Caco-2 (cell line): ENCODE measurements at regions not wholly inside any gene's neighbourhood (a gene's known extent, or its start where the extent isn't known, plus 50 kb on each side); places are given as distances from the start of the nearest gene placed in this dataset.

Experiments used
- BruUV-seq: library from RNA; stranded (reverse); fragments of 400-500 nt; replicated peaks from 2 replicates; lab custom pipeline; 2021; lab: Mats Ljungman, UMichigan
- CTCF ChIA-PET: fragments of 300-600 bp; sonication (Branson Sonifier 250); formaldehyde crosslinking; loops from one replicate; lab custom pipeline; 2022; ENCODE audit warnings: antibody characterized with exemption; lab: Charles Lee
- POLR2A ChIA-PET: fragments of 300-600 bp; sonication (Branson Sonifier 250); formaldehyde crosslinking; loops from one replicate; lab custom pipeline; 2022; ENCODE audit warnings: antibody characterized with exemption; lab: Charles Lee
- DNase-seq, 2 experiments: peaks; one replicate each; pipeline versions ENCODE4 v3.0.0 to v3.0.0-alpha.2; 2020 to 2022
- H3K27me3 ChIP-seq: replicated peaks from 2 replicates; pipeline ENCODE4 v1.6.0; 2011; ENCODE audit warnings: low read length; ENCODE audit not compliant: control insufficient read depth, insufficient read depth
- H3K36me3 ChIP-seq: 2 replicates; pipeline ENCODE4 v1.5.1; 2011; ENCODE audit warnings: low read length; ENCODE audit not compliant: control insufficient read depth, insufficient read depth
- H3K4me1 ChIP-seq: fragments of 250-450 bp; sonication (Bioruptor Pico); 2 replicates; pipeline ENCODE4 v1.5.1; 2020; ENCODE audit warnings: mild to moderate bottlenecking
- H3K4me3 ChIP-seq: 2 replicates; pipeline ENCODE4 v1.5.1; 2011; ENCODE audit warnings: low read depth, mild to moderate bottlenecking, control low read depth, low read length
- H3K9me3 ChIP-seq: fragments of 250-450 bp; sonication (Bioruptor Pico); 2 replicates; pipeline ENCODE4 v1.5.1; 2020; ENCODE audit warnings: mild to moderate bottlenecking, moderate library complexity
- H3K27ac Mint-ChIP-seq: one replicate; pipeline ENCODE4 v1.8.0; 2022; ENCODE audit warnings: mixed read lengths; ENCODE audit not compliant: unreplicated experiment
- H3K27me3 Mint-ChIP-seq: one replicate; pipeline ENCODE4 v1.8.0; 2022; ENCODE audit warnings: mixed read lengths; ENCODE audit not compliant: insufficient read depth, unreplicated experiment
- H3K36me3 Mint-ChIP-seq: one replicate; pipeline ENCODE4 v1.8.0; 2022; ENCODE audit warnings: mild to moderate bottlenecking, mixed read lengths; ENCODE audit not compliant: insufficient read depth, unreplicated experiment
- H3K4me1 Mint-ChIP-seq: one replicate; pipeline ENCODE4 v1.8.0; 2022; ENCODE audit warnings: low read depth, mixed read lengths; ENCODE audit not compliant: unreplicated experiment
- H3K4me3 Mint-ChIP-seq: one replicate; pipeline ENCODE4 v1.8.0; 2022; ENCODE audit warnings: mild to moderate bottlenecking, moderate library complexity, mixed read lengths; ENCODE audit not compliant: unreplicated experiment
- H3K9me3 Mint-ChIP-seq: one replicate; pipeline ENCODE4 v1.8.0; 2022; ENCODE audit warnings: mixed read lengths; ENCODE audit not compliant: unreplicated experiment
- CTCF ChIP-seq, 2 experiments: fragments of 200-600 bp in 1 of 2; IDR thresholded peaks; 1 replicate in 1 of 2; 2 replicates in 1 of 2; pipeline versions ENCODE4 v1.5.1 to v1.8.0; 2011 to 2022; ENCODE audit warnings: antibody characterized with exemption in 1 of 2, control low read depth in 1 of 2, inconsistent platforms in 1 of 2, low read depth in 1 of 2, low read length in 1 of 2, mild to moderate bottlenecking in 1 of 2, moderate library complexity in 1 of 2; ENCODE audit not compliant: insufficient read depth in 1 of 2, severe bottlenecking in 1 of 2, unreplicated experiment in 1 of 2
- intact Hi-C: fragments of 100-400 bp; cut with micrococcal nuclease; formaldehyde crosslinking; loops from one replicate; pipeline ENCODE4 v1.10.0; 2022; ENCODE audit not compliant: unreplicated experiment

- Histone ChIP-seq H3K27me3 (no peaks in the 10 kb centered on the region), H3K4me3 (no peak overlapping the region), H3K36me3 (no peaks in the 10 kb centered on the region), H3K9me3 (no peaks in the 10 kb centered on the region), H3K4me1 (no peaks in the 10 kb centered on the region)
- Mint-ChIP-seq H3K27me3 (no peaks in the 10 kb centered on the region), H3K4me3 (no peak overlapping the region), H3K36me3 (no peaks in the 10 kb centered on the region), H3K9me3 (no peaks in the 10 kb centered on the region), H3K27ac (no peak overlapping the region), H3K4me1 (no peaks in the 10 kb centered on the region)
- ChIA-PET CTCF (no interaction called here), POLR2A (no interaction called here)
- intact Hi-C loops, result no loop called here
- no peak for DNase-seq
- BruUV-seq, result no TSS peak
- no peak for TF ChIP-seq CTCF (IDR thresholded peaks at IDR 0.05; ENCODE audit: insufficient read depth in 1 of 2, low read depth in 1 of 2, low read length in 1 of 2, severe bottlenecking in 1 of 2, unreplicated experiment in 1 of 2)
Measured at GRCh38 chr9:68627104-68627503, 77.9 kb upstream of the PIP5K1B start.

DNA sequence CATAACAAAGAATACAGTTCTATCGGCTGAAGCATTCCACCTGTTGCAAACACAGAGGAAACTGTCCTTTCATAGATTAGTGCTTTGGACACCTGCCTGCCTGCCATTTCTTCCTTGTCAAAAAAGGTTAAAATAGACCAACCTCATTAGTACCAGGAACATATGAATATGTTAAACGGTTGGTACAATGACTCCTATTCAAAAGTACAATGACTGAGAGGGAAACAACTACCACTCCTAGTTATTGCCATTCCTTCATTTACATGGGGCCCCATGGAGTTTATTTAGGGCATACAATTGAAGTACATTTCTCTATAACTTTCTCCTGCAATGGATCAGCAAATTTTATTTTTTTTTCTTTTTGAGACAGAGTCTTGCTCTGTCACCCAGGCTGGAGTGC lies 77.4 kb upstream of the PIP5K1B start:
- Mint-ChIP-seq H3K36me3 (no peaks in the 10 kb centered on the region), H3K4me1 (no peaks in the 10 kb centered on the region), H3K27ac (no peak overlapping the region), H3K4me3 (no peak overlapping the region), H3K9me3 (no peaks in the 10 kb centered on the region), H3K27me3 (no peaks in the 10 kb centered on the region)
- Histone ChIP-seq H3K27me3 (no peaks in the 10 kb centered on the region), H3K4me3 (no peak overlapping the region), H3K4me1 (no peaks in the 10 kb centered on the region), H3K9me3 (no peaks in the 10 kb centered on the region), H3K36me3 (no peaks in the 10 kb centered on the region)
- intact Hi-C loops, result no loop called here
- BruUV-seq, result no TSS peak
- ChIA-PET CTCF (no interaction called here), POLR2A (no interaction called here)
- TF ChIP-seq CTCF (IDR thresholded peaks at IDR 0.05; ENCODE audit: insufficient read depth in 1 of 2, low read depth in 1 of 2, low read length in 1 of 2, severe bottlenecking in 1 of 2, unreplicated experiment in 1 of 2), result no peak
- DNase-seq, result no peak

DNA sequence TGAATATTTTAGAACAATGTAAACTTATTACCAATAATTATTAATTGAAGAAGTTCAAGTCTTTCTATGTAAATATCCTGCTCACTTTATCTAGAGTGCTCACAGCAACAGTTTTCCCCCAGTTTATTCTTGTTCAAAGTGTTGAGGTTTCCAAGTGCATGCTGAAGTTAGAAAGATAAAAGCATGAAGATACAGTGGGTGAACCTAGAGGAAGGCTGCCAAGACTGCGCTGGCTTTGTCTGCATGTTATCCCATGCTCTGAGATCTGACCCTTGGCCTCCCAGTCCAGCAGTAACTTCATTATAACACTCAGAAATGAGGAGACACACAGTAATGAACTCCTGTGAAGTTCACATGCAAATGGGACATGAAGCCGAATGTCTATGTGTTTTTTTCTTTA lies 76.0 kb upstream of the PIP5K1B start:
- Mint-ChIP-seq H3K27me3 (no peaks in the 10 kb centered on the region), H3K4me3 (no peak overlapping the region), H3K27ac (no peak overlapping the region), H3K36me3 (no peaks in the 10 kb centered on the region), H3K9me3 (no peaks in the 10 kb centered on the region), H3K4me1 (no peaks in the 10 kb centered on the region)
- BruUV-seq, result no TSS peak
- Histone ChIP-seq H3K9me3 (no peaks in the 10 kb centered on the region), H3K36me3 (no peaks in the 10 kb centered on the region), H3K4me3 (no peak overlapping the region), H3K27me3 (no peaks in the 10 kb centered on the region), H3K4me1 (no peaks in the 10 kb centered on the region)
- intact Hi-C loops, result no loop called here
- TF ChIP-seq CTCF (IDR thresholded peaks at IDR 0.05; ENCODE audit: insufficient read depth in 1 of 2, low read depth in 1 of 2, low read length in 1 of 2, severe bottlenecking in 1 of 2, unreplicated experiment in 1 of 2), result no peak
- DNase-seq, result no peak
- ChIA-PET CTCF (no interaction called here), POLR2A (no interaction called here)
